HG03432 (cell line): ENCODE measurements at regions not wholly inside any gene's neighbourhood (a gene's known extent, or its start where the extent isn't known, plus 50 kb on each side); places are given as distances from the start of the nearest gene placed in this dataset.
"Not testable (repeated sequence)": the region's sequence is repeated elsewhere in the genome, so short reads cannot be mapped to it uniquely, and the experiment has no call there.

Experiments used
- ATAC-seq: cut with Tn5 transposase; IDR thresholded peaks from one replicate; pipeline ENCODE4 v1.9.1; 2021; ENCODE audit warnings: mild to moderate bottlenecking, moderate library complexity; ENCODE audit not compliant: unreplicated experiment

DNA sequence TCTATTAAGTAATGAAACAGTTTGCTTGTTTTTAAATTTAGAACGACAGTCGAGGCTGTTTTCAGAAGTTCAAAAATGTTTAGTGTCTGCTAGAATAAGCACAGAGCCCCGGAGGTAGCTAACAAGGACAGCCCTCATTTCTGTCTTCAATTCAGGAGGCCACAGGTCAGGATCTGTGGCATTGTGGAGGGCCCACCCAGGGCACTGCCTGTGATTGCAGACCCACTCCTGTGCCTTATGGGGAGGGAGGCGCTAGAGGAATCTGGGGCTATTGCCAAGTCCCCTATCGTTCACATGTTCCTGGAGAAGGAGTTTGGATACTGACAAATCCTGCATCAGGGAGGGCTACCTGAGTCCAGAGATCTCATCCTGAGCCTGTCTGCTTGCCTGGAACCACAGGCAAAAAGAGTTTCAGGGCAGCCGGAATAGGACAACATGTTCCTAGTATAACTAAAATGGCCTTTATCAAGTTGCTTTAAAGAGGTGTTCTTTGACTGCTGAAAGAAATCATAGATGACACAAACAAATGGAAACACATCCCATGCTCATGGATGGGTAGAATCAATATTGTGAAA is 141.5 kb upstream of the ROPN1 start:
- no peak for ATAC-seq

DNA sequence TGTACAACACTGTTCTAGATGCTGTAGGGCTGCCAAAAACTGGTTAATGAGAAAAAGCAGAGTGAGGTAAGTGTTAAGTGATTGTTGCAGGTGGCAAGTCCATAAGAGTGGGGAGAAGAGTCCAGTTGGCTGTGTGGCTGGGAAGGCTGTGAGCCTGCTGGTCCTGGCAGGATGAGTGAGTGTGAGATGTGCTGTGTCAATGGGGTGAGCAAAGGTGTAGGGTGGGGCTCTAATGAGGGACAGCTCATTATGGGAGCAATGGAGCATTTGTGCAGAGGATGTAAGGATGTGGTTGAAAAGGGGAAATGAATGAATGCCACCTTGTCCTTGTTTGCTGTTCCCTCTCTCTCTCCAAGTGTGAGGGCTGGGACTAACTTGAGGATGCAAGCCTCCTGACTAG is 145.3 kb upstream of the ROPN1 start:
- no peak for ATAC-seq

DNA sequence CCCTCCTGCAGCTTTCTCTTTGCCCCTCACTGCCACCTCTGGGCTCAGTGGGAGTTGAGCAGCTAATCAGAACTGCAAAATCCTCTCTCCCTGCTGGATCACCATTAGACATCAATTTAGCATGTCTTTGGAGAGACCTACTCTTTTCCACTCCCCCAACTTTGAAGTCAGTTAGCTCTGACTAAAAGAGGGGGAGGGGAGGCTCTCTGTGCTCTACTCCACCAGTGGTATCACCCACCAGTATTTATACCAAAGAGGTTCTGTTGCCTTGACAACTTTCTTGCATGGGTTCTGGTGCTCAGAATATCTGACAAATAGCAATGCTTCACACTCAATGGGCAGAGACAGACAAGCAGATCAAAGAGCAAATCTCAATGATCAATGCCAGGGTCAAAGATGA is 146.2 kb upstream of the ROPN1 start:
- no peak for ATAC-seq

DNA sequence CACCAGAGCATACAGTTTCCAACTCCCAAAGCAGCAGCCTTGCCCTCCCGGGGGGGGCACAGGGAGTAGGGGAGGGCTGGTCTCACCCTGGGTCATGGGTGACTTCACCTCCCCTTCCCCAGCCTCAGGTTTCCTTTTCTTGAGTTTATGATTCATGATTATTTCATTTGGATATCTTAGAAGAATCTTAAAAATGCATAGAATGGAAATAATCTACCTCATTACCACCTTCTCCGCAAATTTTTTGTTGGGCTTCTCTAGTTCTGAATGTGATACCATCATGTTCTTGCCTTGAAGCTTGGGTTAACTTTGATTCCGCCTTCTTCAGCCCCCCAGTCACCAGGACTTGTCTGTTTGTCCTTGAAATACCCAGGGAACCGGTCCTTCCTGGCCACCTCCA is 148.8 kb upstream of the ROPN1 start:
- ATAC-seq, result no peak

DNA sequence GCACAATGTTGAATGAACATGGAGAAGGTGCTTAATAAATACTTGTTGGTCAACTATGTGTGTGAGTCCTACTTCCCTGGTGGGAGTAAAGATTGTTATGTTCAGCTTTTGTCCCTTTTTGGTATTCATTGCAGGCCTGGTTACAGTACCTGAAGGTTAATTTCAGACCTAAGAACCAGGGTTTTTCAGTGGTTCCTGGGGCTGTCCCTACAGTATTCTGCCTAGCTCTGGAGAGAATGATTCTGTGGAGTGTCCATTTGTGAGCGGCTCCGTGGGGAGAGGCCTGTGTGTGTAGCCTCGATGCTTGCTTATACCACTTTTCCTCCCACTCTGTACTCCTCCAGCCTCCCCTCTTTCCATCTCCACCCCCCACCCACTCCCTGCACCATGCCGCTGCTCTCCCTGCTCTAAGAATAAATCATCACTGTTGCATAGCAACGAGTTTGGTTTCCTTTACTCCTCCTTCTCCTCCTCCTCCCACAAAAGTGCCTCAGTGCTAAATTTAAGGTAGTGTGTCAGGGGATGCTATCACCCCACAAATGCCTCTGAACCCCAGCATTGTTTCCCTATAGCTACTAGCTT is 150.6 kb upstream of the ROPN1 start:
- no peak for ATAC-seq

DNA sequence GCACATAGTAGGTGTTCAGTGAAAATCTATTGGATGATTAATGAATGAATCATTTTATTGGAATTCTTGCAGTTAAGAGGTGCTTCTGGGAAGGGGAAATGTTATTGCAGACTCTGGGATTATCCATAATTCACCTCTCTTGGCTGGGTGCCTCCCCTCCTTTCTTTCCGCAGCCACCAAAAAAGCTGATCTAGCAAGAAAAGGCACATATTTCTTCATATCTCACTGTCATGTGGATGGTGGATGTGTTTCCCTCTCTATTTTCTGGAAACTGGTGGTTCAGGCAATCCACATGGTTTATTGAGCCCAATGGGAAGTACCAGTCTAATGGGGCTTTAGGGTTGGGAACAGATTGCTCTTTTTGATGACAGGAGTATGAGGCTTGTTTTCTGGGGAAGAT is 151.1 kb upstream of the ROPN1 start:
- no peak for ATAC-seq

DNA sequence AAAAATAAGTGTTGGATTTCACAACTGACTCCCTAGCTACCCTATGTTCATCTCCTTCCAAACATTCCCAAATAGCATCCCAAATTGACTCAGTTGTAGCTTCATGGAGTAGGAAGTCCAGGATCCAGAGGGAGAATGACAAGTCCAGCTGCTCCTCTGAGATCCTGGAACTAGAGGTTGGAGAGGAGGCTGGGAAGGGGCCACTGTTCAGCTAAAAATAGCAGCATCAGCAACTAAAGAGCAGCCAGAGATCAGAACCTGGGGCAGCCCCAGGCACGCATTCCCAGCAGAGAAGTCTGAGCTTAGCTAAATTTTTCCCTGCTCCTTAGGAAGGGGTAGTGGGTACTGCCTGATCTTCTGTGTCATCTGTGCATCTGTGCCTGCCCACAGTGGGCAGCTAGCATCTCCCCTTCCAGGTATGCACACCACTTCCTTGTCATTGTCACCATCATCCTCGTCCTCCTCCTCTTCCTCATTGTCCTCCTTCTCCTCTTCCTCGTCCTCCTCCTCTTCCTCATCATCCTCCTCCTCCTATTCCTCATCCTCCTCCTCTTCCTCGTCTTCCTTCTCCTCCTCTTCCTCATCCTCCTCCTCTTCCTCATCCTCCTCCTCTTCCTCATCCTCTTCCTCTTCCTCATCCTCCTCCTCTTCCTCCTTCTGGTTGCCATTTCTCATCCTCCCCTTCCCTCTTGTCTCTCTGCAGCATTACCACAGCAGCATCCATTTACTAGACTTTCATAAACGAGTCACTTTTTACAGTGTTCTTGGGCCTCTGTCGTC is 152.3 kb upstream of the ROPN1 start:
- ATAC-seq, result no peak

DNA sequence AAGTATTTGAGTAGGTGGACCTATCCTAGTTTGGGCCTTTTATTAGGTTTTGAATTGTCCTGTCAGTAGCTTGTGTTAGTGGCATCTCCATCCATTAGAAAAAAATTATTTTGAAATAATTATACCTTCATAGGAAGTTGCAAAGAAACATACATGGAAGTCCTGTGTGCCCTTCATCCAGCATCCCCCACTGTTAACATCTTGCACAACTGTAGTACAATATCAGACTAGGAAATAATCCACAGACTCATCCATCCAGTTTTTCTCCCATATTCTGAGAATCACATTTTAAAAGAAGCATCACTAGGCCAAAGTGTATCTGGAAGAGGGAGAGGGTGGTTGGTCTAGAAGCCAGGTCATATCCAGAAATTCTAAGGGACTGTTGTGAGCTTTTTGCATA is 155.5 kb upstream of the ROPN1 start:
- no peak for ATAC-seq

DNA sequence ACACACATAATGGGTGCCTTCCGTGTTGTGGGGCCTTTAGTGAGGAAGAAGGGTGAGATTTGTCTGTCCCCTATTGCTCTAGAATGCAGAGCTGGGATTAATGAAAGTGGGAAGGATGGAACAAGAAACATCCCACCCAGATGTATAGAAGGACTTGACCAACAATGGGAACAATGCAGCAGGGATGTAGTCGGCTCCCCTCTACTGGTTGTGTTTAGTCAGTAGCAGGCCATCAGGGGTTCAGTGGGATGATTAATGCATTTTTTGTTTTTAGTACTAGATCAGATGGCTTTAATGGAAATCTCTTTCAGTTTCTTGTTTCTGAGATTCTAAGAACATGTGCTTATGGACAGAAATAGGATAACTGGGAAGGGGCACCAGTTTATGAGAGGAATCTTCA is 156.0 kb upstream of the ROPN1 start:
- no peak for ATAC-seq

DNA sequence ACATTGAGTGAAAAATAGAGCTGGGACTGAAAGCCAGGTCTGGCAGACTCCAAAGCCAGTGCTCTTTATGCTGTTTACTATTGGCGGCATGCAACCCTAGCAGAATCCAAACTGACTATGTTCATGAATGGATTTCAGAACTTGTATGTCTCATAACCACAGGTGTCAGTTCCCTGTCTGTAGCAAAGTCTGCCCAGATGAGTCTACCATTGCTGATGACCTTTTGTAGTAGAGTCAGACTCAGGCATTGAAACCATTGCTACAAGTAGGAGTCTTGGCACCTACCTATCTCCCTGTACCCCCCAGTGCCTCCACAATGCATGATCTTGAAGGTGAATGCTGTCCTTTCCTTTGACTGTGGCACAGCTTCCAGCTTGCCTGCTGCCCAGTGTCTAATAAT is 157.2 kb upstream of the ROPN1 start:
- ATAC-seq, result no peak

DNA sequence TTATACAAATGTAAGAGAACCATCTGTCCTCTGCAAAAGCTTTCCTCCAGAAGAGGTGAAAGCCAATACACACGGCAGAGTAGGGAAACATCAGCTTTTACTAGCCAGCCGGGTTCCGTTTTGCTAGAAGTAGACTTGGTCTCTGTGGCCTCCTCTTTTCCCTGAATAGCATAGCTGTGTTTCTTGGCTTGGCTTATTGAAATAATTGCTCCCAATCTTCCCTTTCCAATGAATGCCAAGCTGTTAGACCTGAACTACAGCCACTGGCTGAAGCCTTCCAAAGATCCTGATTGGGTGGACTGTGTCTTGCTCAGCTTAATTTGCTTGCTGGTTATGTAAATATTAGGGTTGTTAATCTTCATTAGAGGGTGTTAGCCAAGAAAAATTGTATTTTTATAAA is 157.8 kb upstream of the ROPN1 start:
- ATAC-seq, result no peak

DNA sequence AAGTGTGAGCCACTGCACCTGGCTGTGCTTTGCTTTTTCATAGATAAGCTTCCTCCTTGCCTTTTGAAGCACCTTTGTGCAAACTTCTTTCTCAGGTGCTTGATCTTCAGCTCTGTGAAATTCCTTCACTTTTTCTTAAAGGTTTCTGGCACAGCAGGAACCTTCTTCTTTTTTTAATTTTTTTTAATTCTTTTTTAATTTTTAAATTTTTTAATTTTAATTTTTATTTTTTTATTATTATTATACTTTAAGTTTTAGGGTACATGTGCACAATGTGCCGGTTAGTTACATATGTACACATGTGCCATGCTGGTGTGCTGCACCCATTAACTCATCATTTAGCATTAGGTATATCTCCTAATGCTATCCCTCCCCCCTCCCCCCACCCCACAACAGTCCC is 161.0 kb upstream of the ROPN1 start:
- not testable (repeated sequence) for ATAC-seq

DNA sequence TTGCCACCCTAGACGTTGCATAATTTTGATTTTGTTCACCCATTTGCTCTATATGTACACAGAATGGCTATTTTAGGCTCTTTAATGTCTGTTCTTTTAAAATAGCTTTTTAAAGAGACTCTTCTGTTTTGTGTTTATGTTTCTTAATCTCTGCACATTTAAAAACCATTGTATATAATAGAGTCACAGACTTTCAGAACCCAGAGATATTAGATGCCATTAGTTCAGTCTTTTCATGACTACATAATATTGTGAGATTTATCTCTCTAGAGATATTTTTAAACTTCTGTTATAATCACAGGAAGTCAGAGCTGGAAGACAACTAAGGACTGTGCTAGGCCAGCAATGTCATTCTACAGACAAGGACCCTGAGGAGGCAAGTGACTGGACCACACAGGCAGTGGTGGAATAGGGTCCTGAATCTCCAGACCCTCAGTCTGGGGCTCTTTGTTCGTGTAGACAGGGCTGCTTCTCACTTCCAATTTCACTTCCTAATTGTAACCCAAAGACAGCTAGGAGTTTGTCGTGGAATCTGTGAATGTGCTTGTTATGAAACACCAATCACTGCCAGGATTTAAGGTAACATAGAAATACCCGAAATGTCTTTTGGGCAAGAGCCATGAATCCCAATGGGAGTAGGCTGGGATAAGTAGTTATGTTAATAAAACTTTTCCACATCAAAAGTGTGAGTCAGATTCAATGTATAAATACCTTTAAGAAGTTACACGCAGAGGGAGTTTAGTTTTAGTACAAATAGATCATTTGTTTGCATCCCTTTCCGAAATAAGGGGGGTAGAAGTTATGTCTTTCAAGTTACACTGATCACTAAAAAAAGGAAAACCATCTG is 165.2 kb upstream of the ROPN1 start:
- ATAC-seq, result no peak

DNA sequence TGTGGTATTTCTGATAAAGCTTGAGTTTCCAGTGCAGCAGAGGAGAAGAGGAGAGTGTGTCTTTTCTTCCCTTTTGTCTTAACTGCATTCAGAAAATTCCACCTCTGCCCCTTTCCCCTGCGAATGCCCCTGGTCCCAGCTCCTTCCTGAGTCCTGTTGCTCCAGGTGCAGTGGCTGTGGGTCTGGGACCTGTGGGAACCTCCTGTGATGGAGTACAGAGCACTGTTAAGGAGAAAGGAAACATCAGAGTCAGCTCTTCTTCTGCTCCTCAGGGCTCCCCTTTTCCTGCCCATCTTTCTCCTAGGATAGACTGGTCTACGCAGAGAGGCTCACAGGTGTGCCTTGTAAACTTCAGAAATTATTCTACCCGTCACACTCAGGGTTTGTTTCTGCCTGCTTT is 165.8 kb upstream of the ROPN1 start:
- no peak for ATAC-seq

DNA sequence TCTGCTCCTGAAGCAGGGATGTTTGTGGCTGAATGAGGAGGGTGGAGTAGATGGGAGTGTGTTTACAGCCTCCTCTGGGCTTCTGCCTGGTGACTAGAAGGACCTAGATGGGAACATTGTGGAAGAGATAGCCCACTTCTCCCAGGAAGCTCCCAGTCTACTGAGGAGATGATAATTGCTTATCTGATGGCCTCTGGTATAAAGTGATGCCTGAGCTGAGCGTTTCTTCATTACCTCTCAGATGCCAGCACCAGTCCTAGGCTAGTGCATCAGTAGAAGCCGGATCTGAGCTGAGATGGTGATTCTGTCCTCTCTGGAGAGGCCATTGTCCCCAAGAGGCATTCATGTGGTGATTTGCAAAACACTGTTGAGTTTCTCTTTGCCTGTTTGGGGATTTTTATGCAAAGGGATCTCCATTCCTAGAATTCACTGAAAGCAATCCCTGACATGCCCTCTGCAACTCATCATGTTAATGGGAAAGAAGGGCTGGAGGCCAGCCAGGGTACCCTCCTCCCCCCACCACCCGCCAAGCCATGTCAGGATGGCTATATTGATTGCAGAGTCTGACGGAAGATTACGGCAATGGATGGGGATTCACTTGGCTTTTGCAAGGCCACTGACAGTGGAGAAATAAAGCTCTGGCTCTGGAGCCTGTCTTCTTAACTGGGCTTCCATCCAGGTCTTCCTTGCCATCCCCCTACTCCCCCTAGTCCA is 166.4 kb upstream of the ROPN1 start:
- no peak for ATAC-seq

DNA sequence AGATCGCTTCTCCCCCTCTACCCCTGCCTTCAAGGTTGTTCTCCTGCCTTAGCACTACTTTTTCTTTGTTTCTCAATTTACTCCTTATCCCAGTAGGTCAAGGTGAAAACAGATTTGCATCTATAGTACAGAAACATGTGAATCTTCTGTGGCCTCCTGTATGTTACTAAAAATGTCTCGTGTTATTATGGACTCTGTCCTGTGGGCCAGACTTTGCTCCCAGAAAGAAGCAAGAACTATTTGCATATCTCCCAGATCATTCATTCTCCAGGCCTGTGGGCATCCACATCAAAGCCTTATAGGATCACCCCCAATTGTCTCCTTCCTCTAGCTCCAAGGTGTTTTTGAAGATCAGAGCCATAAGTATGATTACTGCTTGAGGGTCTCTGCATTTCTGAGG is 169.5 kb upstream of the ROPN1 start:
- ATAC-seq, result no peak

DNA sequence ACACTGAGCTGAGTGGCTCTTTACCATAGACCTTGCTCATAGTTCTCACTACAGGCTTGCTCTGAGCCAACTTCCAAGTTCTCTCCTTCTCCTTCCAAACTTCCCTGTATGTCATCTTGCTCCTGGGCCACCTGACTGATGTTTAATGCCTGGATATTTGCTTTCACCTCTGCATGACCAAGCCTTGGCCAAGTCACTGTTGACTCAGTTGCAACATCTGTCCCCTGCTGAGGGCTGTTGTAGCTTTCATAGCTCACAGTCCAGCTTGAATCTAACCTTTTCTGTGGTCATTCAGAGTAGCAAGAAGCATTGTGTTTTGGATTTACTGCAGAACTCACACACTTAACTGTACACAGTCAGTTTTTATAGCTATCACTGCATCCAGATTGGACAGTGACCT is 171.8 kb upstream of the ROPN1 start:
- ATAC-seq, result no peak

DNA sequence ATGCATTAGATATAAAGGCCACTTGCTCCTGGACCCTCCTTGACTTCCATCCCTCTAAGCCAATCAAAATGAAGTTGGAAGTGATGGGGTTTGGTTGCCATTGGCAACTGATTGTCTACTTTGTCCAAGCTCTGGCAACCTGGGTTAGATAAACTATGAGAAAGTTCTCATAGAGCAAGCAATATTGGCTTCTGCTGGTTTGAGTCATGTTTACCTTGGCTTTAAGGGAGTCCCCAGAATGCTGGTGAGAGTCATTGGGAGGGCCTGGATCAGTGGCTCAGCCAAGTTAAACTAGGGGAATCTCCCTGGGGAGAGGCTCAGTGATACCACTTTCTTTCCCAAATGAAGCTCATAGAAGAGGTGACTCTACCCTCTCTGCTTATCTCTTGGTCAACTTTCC is 176.3 kb upstream of the ROPN1 start:
- ATAC-seq, result no peak

DNA sequence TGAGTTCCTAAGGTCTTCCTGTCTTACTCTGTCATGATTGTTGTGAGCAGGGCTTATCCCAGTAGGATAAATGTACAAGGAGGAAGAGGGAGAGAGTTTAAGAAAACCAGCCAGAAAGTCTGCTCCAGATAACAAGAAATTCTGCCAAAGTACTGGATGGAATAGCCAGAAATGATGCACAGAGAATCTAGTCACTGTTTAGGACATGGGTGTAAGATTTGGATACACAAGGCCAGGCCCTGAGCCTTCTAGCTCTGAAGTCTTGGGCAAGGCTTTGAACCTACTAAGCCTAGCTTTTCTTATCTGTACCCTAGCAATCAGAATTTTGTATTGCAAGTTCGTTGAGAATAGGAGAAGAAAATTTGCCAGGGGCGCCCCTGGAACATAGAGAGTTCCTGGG is 180.4 kb upstream of the ROPN1 start:
- ATAC-seq, result no peak

DNA sequence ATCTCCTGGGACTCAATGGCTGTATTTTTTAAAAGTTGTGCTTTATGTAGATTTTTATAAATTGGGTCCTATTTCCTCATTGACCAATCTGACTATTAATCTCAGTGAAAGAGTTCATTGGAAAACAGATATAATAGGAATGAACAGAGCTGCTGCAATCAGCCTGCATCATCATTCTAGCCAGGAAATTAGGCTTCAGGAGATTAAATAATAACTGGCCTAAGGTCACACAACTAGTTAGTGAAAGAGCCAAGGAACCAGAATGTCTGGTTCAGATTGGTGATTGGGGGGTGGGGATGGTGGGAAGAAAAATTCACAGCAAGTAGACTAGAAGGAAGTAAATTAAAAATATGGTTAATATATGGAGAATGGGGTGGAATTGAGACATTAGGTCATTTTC is 180.9 kb upstream of the ROPN1 start:
- no peak for ATAC-seq

DNA sequence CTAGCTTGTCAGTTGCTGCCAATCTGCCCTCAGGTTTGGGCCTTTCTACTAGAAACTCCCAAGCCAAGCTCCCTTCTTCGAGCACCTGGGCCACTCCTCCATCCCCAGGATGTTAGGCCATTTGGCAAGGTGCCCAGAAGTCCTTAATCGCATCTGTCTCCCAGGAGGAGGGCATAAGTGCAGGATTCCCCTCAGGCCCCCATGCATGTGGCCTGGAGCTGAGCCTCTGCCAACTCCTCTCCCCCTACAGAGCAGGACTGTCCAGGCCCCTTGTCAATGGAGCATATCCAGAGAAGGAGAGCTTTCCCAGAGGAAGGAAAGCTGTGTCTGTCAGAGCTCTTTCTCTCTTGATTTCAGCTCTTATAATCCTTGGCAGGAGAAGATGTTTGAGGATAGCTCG is 182.6 kb upstream of the ROPN1 start:
- ATAC-seq, result no peak
